PC-3 (cell line): ENCODE measurements at regions not wholly inside any gene's neighbourhood (a gene's known extent, or its start where the extent isn't known, plus 50 kb on each side); places are given as distances from the start of the nearest gene placed in this dataset.

Experiments
- EZH2 ChIP-seq: fragments of 300-600 bp; sonication (generic); IDR thresholded peaks from one replicate; pipeline ENCODE4 v1.6.1; 2017; ENCODE audit warnings: antibody characterized with exemption, mild to moderate bottlenecking, low read length; ENCODE audit not compliant: unreplicated experiment
- EZH2phosphoT487 ChIP-seq: fragments of 300-600 bp; sonication (generic); IDR thresholded peaks from 2 replicates; pipeline ENCODE4 v1.6.1; 2018; ENCODE audit warnings: mild to moderate bottlenecking, antibody characterized with exemption, low read length, borderline replicate concordance
- TF ChIP-seq, protein P1 (sequence below): fragments of 300-600 bp; sonication (generic); conservative IDR thresholded peaks from 2 replicates; pipeline ENCODE4 v1.5.1; 2017; ENCODE audit warnings: antibody characterized with exemption, low read depth, mild to moderate bottlenecking, low read length

- TF ChIP-seq EZH2, result no peak
- TF ChIP-seq, protein P1, sequence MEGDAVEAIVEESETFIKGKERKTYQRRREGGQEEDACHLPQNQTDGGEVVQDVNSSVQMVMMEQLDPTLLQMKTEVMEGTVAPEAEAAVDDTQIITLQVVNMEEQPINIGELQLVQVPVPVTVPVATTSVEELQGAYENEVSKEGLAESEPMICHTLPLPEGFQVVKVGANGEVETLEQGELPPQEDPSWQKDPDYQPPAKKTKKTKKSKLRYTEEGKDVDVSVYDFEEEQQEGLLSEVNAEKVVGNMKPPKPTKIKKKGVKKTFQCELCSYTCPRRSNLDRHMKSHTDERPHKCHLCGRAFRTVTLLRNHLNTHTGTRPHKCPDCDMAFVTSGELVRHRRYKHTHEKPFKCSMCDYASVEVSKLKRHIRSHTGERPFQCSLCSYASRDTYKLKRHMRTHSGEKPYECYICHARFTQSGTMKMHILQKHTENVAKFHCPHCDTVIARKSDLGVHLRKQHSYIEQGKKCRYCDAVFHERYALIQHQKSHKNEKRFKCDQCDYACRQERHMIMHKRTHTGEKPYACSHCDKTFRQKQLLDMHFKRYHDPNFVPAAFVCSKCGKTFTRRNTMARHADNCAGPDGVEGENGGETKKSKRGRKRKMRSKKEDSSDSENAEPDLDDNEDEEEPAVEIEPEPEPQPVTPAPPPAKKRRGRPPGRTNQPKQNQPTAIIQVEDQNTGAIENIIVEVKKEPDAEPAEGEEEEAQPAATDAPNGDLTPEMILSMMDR, result no peak
- no peak for TF ChIP-seq EZH2phosphoT487
Measured at GRCh38 chr2:107068069-107068916, 182.3 kb upstream of the ST6GAL2 start.
